CD14-positive monocyte (primary cell): ENCODE measurements at regions not wholly inside any gene's neighbourhood (a gene's known extent, or its start where the extent isn't known, plus 50 kb on each side); places are given as distances from the start of the nearest gene placed in this dataset.

Experiments used
- DNase-seq, 3 donors: peaks; one replicate each; pipeline ENCODE4 v3.0.0-alpha.2; 2011 to 2022
- H2AFZ ChIP-seq: 2 replicates; pipeline ENCODE4 v1.6.0; 2012; ENCODE audit warnings: mild to moderate bottlenecking, low read depth, low read length, inconsistent platforms; ENCODE audit not compliant: insufficient read depth, poor library complexity, severe bottlenecking
- H3K27ac ChIP-seq, 2 donors: 1 replicate in 1 of 2; 2 replicates in 1 of 2; pipeline ENCODE4 v1.5.1; 2012 to 2013; ENCODE audit warnings: low read length in 2 of 2, control low read depth in 1 of 2, inconsistent platforms in 1 of 2, low read depth in 1 of 2, mild to moderate bottlenecking in 1 of 2
- H3K27me3 ChIP-seq, 2 donors: one replicate each; pipeline versions ENCODE4 v1.6.0 to v1.6.1; 2011 to 2013; ENCODE audit warnings: low read length in 2 of 2; ENCODE audit not compliant: control insufficient read depth in 2 of 2, insufficient read depth in 2 of 2
- H3K36me3 ChIP-seq, 2 donors: replicated peaks in 1 of 2; 1 replicate in 1 of 2; 2 replicates in 1 of 2; pipeline versions ENCODE4 v1.5.1 to v1.6.1; 2012 to 2013; ENCODE audit warnings: low read length in 2 of 2, control low read depth in 1 of 2, inconsistent platforms in 1 of 2, mild to moderate bottlenecking in 1 of 2; ENCODE audit not compliant: insufficient read depth in 2 of 2, control insufficient read depth in 1 of 2
- H3K4me1 ChIP-seq, 2 donors: 1 replicate in 1 of 2; 2 replicates in 1 of 2; pipeline versions ENCODE4 v1.5.1 to v1.6.1; 2012 to 2013; ENCODE audit warnings: low read length in 2 of 2, control low read depth in 1 of 2, inconsistent platforms in 1 of 2, mild to moderate bottlenecking in 1 of 2, moderate library complexity in 1 of 2; ENCODE audit not compliant: insufficient read depth in 2 of 2, control insufficient read depth in 1 of 2
- H3K4me2 ChIP-seq: replicated peaks from 2 replicates; pipeline ENCODE3; 2012; ENCODE audit warnings: low read length, moderate library complexity, mild to moderate bottlenecking; ENCODE audit not compliant: poor library complexity, severe bottlenecking; ENCODE audit errors: extremely low read depth
- H3K4me3 ChIP-seq, 3 experiments: fragments of 200-600 bp in 1 of 3; sonication (generic) in 1 of 3; replicated peaks in 1 of 3; 1 replicate in 2 of 3; 2 replicates in 1 of 3; pipeline ENCODE4 v1.5.1; 2011 to 2013; ENCODE audit warnings: low read length in 3 of 3, mild to moderate bottlenecking in 3 of 3, control low read depth in 2 of 3, low read depth in 2 of 3, inconsistent platforms in 1 of 3, moderate library complexity in 1 of 3
- H3K79me2 ChIP-seq: 2 replicates; pipeline ENCODE4 v1.6.0; 2012; ENCODE audit warnings: mild to moderate bottlenecking, control low read depth, inconsistent platforms, low read length, moderate library complexity; ENCODE audit not compliant: insufficient read depth
- H3K9ac ChIP-seq: 2 replicates; pipeline ENCODE4 v1.6.0; 2017; ENCODE audit warnings: low read length, mild to moderate bottlenecking; ENCODE audit not compliant: insufficient read depth, poor library complexity, severe bottlenecking
- H3K9me3 ChIP-seq, 2 donors: replicated peaks in 1 of 2; 1 replicate in 1 of 2; 2 replicates in 1 of 2; pipeline versions ENCODE4 v1.5.1 to v1.6.1; 2012 to 2013; ENCODE audit warnings: low read length in 2 of 2, control low read depth in 1 of 2; ENCODE audit not compliant: control insufficient read depth in 1 of 2, insufficient read depth in 1 of 2
- H4K20me1 ChIP-seq: 2 replicates; pipeline ENCODE4 v1.6.0; 2012; ENCODE audit warnings: mild to moderate bottlenecking, low read length, control low read depth, moderate library complexity; ENCODE audit not compliant: insufficient read depth
- H3K27ac Mint-ChIP-seq, 7 donors: one replicate each; pipeline ENCODE4 v1.8.0; 2020; ENCODE audit warnings: mild to moderate bottlenecking in 7 of 7, mixed read lengths in 7 of 7, moderate library complexity in 6 of 7, inconsistent platforms in 2 of 7
- H3K27me3 Mint-ChIP-seq, 3 donors: one replicate each; pipeline ENCODE4 v1.8.0; 2021 to 2022; ENCODE audit warnings: low read depth in 3 of 3, mild to moderate bottlenecking in 3 of 3, mixed read lengths in 3 of 3, moderate library complexity in 3 of 3, inconsistent platforms in 1 of 3
- H3K36me3 Mint-ChIP-seq, 2 donors: one replicate each; pipeline ENCODE4 v1.8.0; 2020; ENCODE audit warnings: mixed read lengths in 2 of 2, inconsistent platforms in 1 of 2, mild to moderate bottlenecking in 1 of 2
- H3K4me1 Mint-ChIP-seq: one replicate; pipeline ENCODE4 v1.8.0; 2020; ENCODE audit warnings: mild to moderate bottlenecking, mixed read lengths
- H3K4me3 Mint-ChIP-seq, 2 donors: one replicate each; pipeline ENCODE4 v1.8.0; 2020; ENCODE audit warnings: mild to moderate bottlenecking in 2 of 2, mixed read lengths in 2 of 2, moderate library complexity in 1 of 2
- H3K9me3 Mint-ChIP-seq, 7 donors: one replicate each; pipeline ENCODE4 v1.8.0; 2020 to 2022; ENCODE audit warnings: mixed read lengths in 7 of 7, mild to moderate bottlenecking in 6 of 7, moderate library complexity in 6 of 7, inconsistent platforms in 2 of 7
- CTCF ChIP-seq: fragments of 200-600 bp; IDR thresholded peaks from one replicate; pipeline ENCODE4 v1.8.0; 2022; ENCODE audit warnings: antibody characterized with exemption, mild to moderate bottlenecking
- intact Hi-C, 2 donors: fragments of 100-400 bp; cut with micrococcal nuclease; formaldehyde crosslinking; loops; one replicate each; pipeline versions ENCODE4 v1.15.0 to v1.15.1; 2023

GRCh38 chrX:149392921-149393320, 112.2 kb downstream of the IDS start:
- Histone ChIP-seq H3K27ac (no peak overlapping the region), H3K4me3 (no peak overlapping the region), H3K79me2 (no peaks in the 10 kb centered on the region), H3K36me3 (no peaks in the 10 kb centered on the region), H3K4me2 (no peak overlapping the region), H3K9me3 (no peaks in the 10 kb centered on the region), H4K20me1 (no peaks in the 10 kb centered on the region), H3K9ac (no peak overlapping the region), H2AFZ (no peak overlapping the region), H3K4me1 (no peaks in the 10 kb centered on the region), H3K27me3 (no peaks in the 10 kb centered on the region)
- Mint-ChIP-seq H3K4me1 (no peaks in the 10 kb centered on the region), H3K9me3 (peaks cover 0 to 2% (median 2%) of the 10 kb centered on the region in 7 donors), H3K36me3 (no peaks in the 10 kb centered on the region), H3K27ac (no peak overlapping the region), H3K27me3 (peaks cover 0 to 4% (median under 1%) of the 10 kb centered on the region in 3 donors), H3K4me3 (no peak overlapping the region)
- intact Hi-C loops = no loop called here
- no peak for DNase-seq
- TF ChIP-seq CTCF = no peak

- Histone ChIP-seq H2AFZ (no peak overlapping the region), H3K4me2 (no peak overlapping the region), H3K9me3 (no peaks in the 10 kb centered on the region), H3K4me3 (no peak overlapping the region), H3K27ac (no peak overlapping the region), H4K20me1 (no peaks in the 10 kb centered on the region), H3K4me1 (no peaks in the 10 kb centered on the region), H3K27me3 (no peaks in the 10 kb centered on the region), H3K36me3 (no peaks in the 10 kb centered on the region), H3K79me2 (no peaks in the 10 kb centered on the region), H3K9ac (no peak overlapping the region)
- Mint-ChIP-seq H3K9me3 (peaks cover 0 to 4% (median 0%) of the 10 kb centered on the region in 7 donors), H3K27ac (no peak overlapping the region), H3K4me1 (no peaks in the 10 kb centered on the region), H3K36me3 (no peaks in the 10 kb centered on the region), H3K27me3 (peaks cover 0 to 2% (median 0%) of the 10 kb centered on the region in 3 donors), H3K4me3 (no peak overlapping the region)
- no peak for TF ChIP-seq CTCF
- intact Hi-C loops = no loop called here
- no peak for DNase-seq
Observed at GRCh38 chrX:149383852-149384251, 121.3 kb downstream of the IDS start.
